HCT116 (cell line): ENCODE measurements at regions not wholly inside any gene's neighbourhood (a gene's known extent, or its start where the extent isn't known, plus 50 kb on each side); places are given as distances from the start of the nearest gene placed in this dataset.

Source experiments
- ATAC-seq: fragments of 200-7000 bp; cut with Tn5 transposase; 2 replicates; pipeline ENCODE4 v1.9.1; 2020; ENCODE audit warnings: mild to moderate bottlenecking, moderate library complexity
- BruUV-seq: library from RNA; stranded (reverse); fragments of 400-500 nt; replicated peaks from 2 replicates; lab custom pipeline; 2021; lab: Mats Ljungman, UMichigan
- CTCF ChIA-PET: fragments of 300-600 bp; sonication (Branson Sonifier 250); formaldehyde crosslinking; loops from one replicate; lab custom pipeline; 2021; ENCODE audit warnings: antibody characterized with exemption; lab: Charles Lee
- POLR2A ChIA-PET: fragments of 300-600, 350-600 bp; sonication (Branson Sonifier 250); formaldehyde crosslinking; loops from one replicate; lab custom pipeline; 2021; ENCODE audit warnings: antibody characterized with exemption; lab: Charles Lee
- RAD21 ChIA-PET, 2 experiments: fragments of 300-600 bp; sonication (Branson Sonifier 250); formaldehyde crosslinking; loops; one replicate each; lab custom pipeline; 2023; ENCODE audit warnings: low total read pairs in 2 of 2; ENCODE audit not compliant: uncharacterized antibody in 2 of 2, unreplicated experiment in 2 of 2, low non-redundant PET in 1 of 2; lab: Charles Lee
- DNase-seq: peaks from one replicate; pipeline ENCODE4 v3.0.0-alpha.2; 2010; ENCODE audit warnings: low read depth, low spot score
- H2AFZ ChIP-seq: fragments of 200-600 bp; shearing (Covaris generic), sonication (generic); 2 replicates; pipeline ENCODE4 v1.6.1; 2017; ENCODE audit warnings: low read depth, mixed run types, mixed read lengths, antibody characterized with exemption, low read length; ENCODE audit not compliant: poor library complexity, severe bottlenecking
- H3K27ac ChIP-seq: 2 replicates; pipeline ENCODE4 v1.5.1; 2012; ENCODE audit warnings: low read depth, low read length
- H3K27me3 ChIP-seq: fragments of 200-600 bp; sonication (generic); 2 replicates; pipeline ENCODE4 v1.6.1; 2016; ENCODE audit warnings: mixed run types, low read length, mixed read lengths; ENCODE audit not compliant: insufficient read depth
- H3K36me3 ChIP-seq, 2 experiments: fragments of 200-500 bp in 1 of 2; fragments of 200-600 bp in 1 of 2; sonication (Bioruptor generic) in 1 of 2; sonication (generic) in 1 of 2; 2 replicates each; pipeline versions ENCODE4 v1.5.1 to v1.6.1; 2014 to 2016; ENCODE audit warnings: low read length in 2 of 2, inconsistent platforms in 1 of 2, mixed read lengths in 1 of 2, mixed run types in 1 of 2; ENCODE audit not compliant: insufficient read depth in 2 of 2, control insufficient read depth in 1 of 2
- H3K4me1 ChIP-seq, 2 experiments: fragments of 200-600 bp in 1 of 2; sonication (generic) in 1 of 2; 2 replicates each; pipeline versions ENCODE4 v1.5.1 to v1.6.1; 2012 to 2017; ENCODE audit warnings: low read length in 2 of 2, inconsistent platforms in 1 of 2, mild to moderate bottlenecking in 1 of 2, mixed read lengths in 1 of 2, mixed run types in 1 of 2, moderate library complexity in 1 of 2; ENCODE audit not compliant: insufficient read depth in 2 of 2, control insufficient read depth in 1 of 2
- H3K4me2 ChIP-seq: fragments of 200-600 bp; sonication (generic); 2 replicates; pipeline ENCODE4 v1.6.1; 2017; ENCODE audit warnings: mixed run types, low read length, mixed read lengths
- H3K4me3 ChIP-seq, 2 experiments: fragments of 200-600 bp in 1 of 2; sonication (generic) in 1 of 2; replicated peaks in 1 of 2; 2 replicates each; pipeline ENCODE4 v1.5.1; 2011 to 2016; ENCODE audit warnings: low read length in 2 of 2, control low read depth in 1 of 2, low read depth in 1 of 2, mild to moderate bottlenecking in 1 of 2, mixed read lengths in 1 of 2, mixed run types in 1 of 2
- H3K79me2 ChIP-seq: fragments of 200-600 bp; sonication (generic); 2 replicates; pipeline ENCODE4 v1.6.1; 2017; ENCODE audit warnings: mild to moderate bottlenecking, mixed run types, low read length, moderate library complexity, mixed read lengths; ENCODE audit not compliant: insufficient read depth
- H3K9ac ChIP-seq: fragments of 200-600 bp; sonication (generic); 2 replicates; pipeline ENCODE4 v1.6.1; 2016; ENCODE audit warnings: low read length, mixed read lengths
- H3K9me2 ChIP-seq: fragments of 200-600 bp; sonication (generic), shearing (Covaris generic); 2 replicates; pipeline ENCODE4 v1.6.1; 2017; ENCODE audit warnings: mixed run types, mild to moderate bottlenecking, moderate library complexity; ENCODE audit not compliant: insufficient read depth
- H3K9me3 ChIP-seq, 2 experiments: fragments of 200-500 bp in 1 of 2; fragments of 200-600 bp in 1 of 2; sonication (Bioruptor generic) in 1 of 2; sonication (generic) in 1 of 2; 2 replicates each; pipeline ENCODE4 v1.6.1; 2014 to 2017; ENCODE audit warnings: low read length in 2 of 2, mixed read lengths in 2 of 2, inconsistent platforms in 1 of 2, low read depth in 1 of 2, mild to moderate bottlenecking in 1 of 2, mixed run types in 1 of 2, moderate library complexity in 1 of 2; ENCODE audit not compliant: control insufficient read depth in 1 of 2, insufficient read depth in 1 of 2
- H4K20me1 ChIP-seq: fragments of 200-600 bp; sonication (generic), shearing (Covaris generic); 2 replicates; pipeline ENCODE4 v1.6.1; 2017; ENCODE audit warnings: mixed run types, mild to moderate bottlenecking, moderate library complexity; ENCODE audit not compliant: insufficient read depth
- EZH2phosphoT487 ChIP-seq: fragments of 200-600 bp; IDR thresholded peaks from 2 replicates; pipeline ENCODE4 v1.6.1; 2018; ENCODE audit warnings: antibody characterized with exemption, borderline replicate concordance
- POLR2A ChIP-seq: IDR thresholded peaks from 2 replicates; pipeline ENCODE4 v1.7.0; 2011; ENCODE audit warnings: borderline replicate concordance; ENCODE audit not compliant: insufficient read depth, insufficient read length; ENCODE audit errors: extremely low read depth
- TCF7L2 ChIP-seq: IDR thresholded peaks from 2 replicates; pipeline ENCODE4 v1.7.0; 2011; ENCODE audit warnings: borderline replicate concordance, inconsistent platforms; ENCODE audit not compliant: insufficient read depth, insufficient read length; ENCODE audit errors: extremely low read depth
- ZNF274 ChIP-seq: fragments of 200-500 bp; sonication (Bioruptor generic); IDR thresholded peaks from 2 replicates; pipeline ENCODE4 v1.6.1; 2014; ENCODE audit warnings: mild to moderate bottlenecking, low read depth, low read length, inconsistent platforms
- intact Hi-C: fragments of 100-400 bp; cut with micrococcal nuclease; formaldehyde crosslinking; loops from 2 replicates; pipeline ENCODE4 v1.10.0; 2022
- TF ChIP-seq, protein P1 (sequence below): IDR thresholded peaks from 2 replicates; pipeline ENCODE4 v1.6.1; 2012; ENCODE audit warnings: low read depth

DNA sequence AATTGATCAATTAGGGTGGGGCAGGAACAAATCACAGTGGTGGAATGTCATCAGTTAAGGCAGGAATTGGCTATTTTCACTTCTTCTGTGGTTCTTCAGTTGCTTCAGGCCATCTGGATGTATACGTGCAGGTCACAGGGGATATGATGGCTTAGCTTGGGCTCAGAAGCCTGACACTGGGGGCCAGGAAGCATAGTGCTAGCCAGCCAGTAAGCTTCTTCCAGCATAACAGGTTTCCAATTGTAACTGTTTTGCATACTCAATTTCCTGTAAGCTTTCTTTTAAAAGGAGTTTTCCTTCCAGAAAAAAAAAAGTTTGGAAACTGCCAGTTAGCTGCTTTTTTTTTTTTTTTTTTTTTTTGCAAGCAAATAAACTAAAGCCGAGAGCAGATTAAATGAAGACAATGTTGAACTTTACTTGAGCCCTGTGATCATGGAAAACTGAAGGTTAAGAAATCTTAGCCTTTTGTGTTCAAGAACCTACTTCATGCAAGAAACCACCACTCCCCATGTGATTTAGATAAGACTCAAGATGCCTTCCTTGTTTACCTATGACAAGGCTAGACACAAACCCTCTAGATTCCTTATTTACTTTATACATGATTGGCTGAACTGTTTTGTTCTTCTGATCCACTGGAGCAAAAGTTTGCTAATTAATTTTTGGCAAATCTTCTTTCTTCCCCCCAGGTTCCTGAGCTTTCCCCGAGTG lies 126.9 kb upstream of the LINC00305 start:
- no TSS peak for BruUV-seq
- intact Hi-C loops: no loop called here

More for the DNA sequence above, 126.9 kb upstream of the LINC00305 start:
- Histone ChIP-seq H3K4me2 (no peak overlapping the region), H3K79me2 (no peaks in the 10 kb centered on the region), H2AFZ (no peak overlapping the region), H3K4me3 (no peak overlapping the region), H3K9me2 (no peaks in the 10 kb centered on the region), H3K36me3 (no peaks in the 10 kb centered on the region), H3K9ac (no peak overlapping the region), H3K9me3 (peaks cover 11 to 16% of the 10 kb centered on the region in 2 experiments; a peak in 2 of 4 replicates), H3K27ac (no peak overlapping the region), H3K27me3 (no peaks in the 10 kb centered on the region), H3K4me1 (no peaks in the 10 kb centered on the region), H4K20me1 (no peaks in the 10 kb centered on the region)
- TF ChIP-seq EZH2phosphoT487: no peak
- TF ChIP-seq POLR2A: no peak
- no peak for TF ChIP-seq TCF7L2
- TF ChIP-seq, protein P1, sequence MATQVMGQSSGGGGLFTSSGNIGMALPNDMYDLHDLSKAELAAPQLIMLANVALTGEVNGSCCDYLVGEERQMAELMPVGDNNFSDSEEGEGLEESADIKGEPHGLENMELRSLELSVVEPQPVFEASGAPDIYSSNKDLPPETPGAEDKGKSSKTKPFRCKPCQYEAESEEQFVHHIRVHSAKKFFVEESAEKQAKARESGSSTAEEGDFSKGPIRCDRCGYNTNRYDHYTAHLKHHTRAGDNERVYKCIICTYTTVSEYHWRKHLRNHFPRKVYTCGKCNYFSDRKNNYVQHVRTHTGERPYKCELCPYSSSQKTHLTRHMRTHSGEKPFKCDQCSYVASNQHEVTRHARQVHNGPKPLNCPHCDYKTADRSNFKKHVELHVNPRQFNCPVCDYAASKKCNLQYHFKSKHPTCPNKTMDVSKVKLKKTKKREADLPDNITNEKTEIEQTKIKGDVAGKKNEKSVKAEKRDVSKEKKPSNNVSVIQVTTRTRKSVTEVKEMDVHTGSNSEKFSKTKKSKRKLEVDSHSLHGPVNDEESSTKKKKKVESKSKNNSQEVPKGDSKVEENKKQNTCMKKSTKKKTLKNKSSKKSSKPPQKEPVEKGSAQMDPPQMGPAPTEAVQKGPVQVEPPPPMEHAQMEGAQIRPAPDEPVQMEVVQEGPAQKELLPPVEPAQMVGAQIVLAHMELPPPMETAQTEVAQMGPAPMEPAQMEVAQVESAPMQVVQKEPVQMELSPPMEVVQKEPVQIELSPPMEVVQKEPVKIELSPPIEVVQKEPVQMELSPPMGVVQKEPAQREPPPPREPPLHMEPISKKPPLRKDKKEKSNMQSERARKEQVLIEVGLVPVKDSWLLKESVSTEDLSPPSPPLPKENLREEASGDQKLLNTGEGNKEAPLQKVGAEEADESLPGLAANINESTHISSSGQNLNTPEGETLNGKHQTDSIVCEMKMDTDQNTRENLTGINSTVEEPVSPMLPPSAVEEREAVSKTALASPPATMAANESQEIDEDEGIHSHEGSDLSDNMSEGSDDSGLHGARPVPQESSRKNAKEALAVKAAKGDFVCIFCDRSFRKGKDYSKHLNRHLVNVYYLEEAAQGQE: no peak
- no peak for TF ChIP-seq ZNF274
- ChIA-PET RAD21 (no interaction called here), POLR2A (no interaction called here), CTCF (no interaction called here)
- DNase-seq (no peak), ATAC-seq (no peak)
